ENCODE measurements at regions not wholly inside any gene's neighbourhood (a gene's known extent, or its start where the extent isn't known, plus 50 kb on each side); places are given as distances from the start of the nearest gene placed in this dataset.
A peak's percentile ranks its signal among the peaks of the same experiment; 100 is the strongest.

DNA sequence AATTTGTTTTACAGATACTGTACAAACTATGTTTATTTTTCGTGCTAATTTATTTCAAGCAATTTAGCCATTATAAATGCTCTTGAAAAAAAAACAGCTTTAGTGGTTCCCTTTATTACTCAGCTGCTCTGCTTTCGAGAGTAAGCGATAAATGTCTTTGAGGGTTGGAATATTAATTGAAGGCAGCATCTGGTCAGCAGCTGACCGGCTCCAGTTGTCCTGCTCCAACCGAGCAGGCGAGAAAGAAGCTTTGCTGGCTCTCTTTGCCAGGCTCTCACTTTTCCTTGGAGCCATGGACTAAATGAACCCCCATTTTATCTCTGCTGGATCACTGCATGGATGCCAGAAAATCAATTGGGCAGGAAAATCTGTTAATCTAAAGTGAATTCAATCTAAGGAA is 147.4 kb downstream of the LNPK start:
- ATAC-seq = peak; percentile 48; the same call in 2 of the 3 replicates
- TF ChIP-seq SNAI2 (CRISPR knock-in tag; IDR thresholded peaks at IDR 0.05) (no peak), TSHZ2 (CRISPR knock-in tag; IDR thresholded peaks at IDR 0.05) (peak; percentile 54; the same call in 1 of the 2 replicates), RARB (CRISPR knock-in tag; IDR thresholded peaks at IDR 0.05) (no peak), TCF4 (CRISPR knock-in tag; IDR thresholded peaks at IDR 0.05; ENCODE audit: borderline replicate concordance) (peak; percentile 93)

GRCh38 chr2:175854129-175854528 is 147.9 kb downstream of the LNPK start:
- no peak for ATAC-seq
- TF ChIP-seq ZC3H10 (CRISPR knock-in tag; IDR thresholded peaks at IDR 0.05) (no peak), SNAI2 (CRISPR knock-in tag; IDR thresholded peaks at IDR 0.05) (no peak), TOX (CRISPR knock-in tag; IDR thresholded peaks at IDR 0.05; ENCODE audit: borderline replicate concordance) (no peak), OSR1 (CRISPR knock-in tag; IDR thresholded peaks at IDR 0.05) (no peak)
- TF ChIP-seq, protein P1, sequence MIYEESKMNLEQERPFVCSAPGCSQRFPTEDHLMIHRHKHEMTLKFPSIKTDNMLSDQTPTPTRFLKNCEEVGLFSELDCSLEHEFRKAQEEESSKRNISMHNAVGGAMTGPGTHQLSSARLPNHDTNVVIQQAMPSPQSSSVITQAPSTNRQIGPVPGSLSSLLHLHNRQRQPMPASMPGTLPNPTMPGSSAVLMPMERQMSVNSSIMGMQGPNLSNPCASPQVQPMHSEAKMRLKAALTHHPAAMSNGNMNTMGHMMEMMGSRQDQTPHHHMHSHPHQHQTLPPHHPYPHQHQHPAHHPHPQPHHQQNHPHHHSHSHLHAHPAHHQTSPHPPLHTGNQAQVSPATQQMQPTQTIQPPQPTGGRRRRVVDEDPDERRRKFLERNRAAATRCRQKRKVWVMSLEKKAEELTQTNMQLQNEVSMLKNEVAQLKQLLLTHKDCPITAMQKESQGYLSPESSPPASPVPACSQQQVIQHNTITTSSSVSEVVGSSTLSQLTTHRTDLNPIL (CRISPR knock-in tag; IDR thresholded peaks at IDR 0.05; ENCODE audit: low read depth) = no peak
- TF ChIP-seq, protein P2, sequence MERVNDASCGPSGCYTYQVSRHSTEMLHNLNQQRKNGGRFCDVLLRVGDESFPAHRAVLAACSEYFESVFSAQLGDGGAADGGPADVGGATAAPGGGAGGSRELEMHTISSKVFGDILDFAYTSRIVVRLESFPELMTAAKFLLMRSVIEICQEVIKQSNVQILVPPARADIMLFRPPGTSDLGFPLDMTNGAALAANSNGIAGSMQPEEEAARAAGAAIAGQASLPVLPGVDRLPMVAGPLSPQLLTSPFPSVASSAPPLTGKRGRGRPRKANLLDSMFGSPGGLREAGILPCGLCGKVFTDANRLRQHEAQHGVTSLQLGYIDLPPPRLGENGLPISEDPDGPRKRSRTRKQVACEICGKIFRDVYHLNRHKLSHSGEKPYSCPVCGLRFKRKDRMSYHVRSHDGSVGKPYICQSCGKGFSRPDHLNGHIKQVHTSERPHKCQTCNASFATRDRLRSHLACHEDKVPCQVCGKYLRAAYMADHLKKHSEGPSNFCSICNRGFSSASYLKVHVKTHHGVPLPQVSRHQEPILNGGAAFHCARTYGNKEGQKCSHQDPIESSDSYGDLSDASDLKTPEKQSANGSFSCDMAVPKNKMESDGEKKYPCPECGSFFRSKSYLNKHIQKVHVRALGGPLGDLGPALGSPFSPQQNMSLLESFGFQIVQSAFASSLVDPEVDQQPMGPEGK (CRISPR knock-in tag; IDR thresholded peaks at IDR 0.05; ENCODE audit: borderline replicate concordance) = no peak

DNA sequence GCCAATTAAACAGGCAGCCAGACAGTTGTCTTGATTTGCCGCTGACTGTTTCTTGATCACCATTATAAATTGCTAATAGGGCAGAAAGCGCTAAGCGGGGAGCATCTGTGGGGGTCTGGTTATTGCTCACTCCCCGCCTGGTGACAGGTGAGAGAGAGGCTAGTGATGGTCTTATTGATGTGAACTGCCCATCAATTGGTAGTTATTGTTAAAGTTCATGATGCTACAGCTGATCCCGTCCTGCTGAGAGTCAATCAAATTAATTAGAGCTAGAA is 148.5 kb downstream of the LNPK start:
- ATAC-seq = no peak
- no peak for TF ChIP-seq ARNTL (CRISPR knock-in tag; IDR thresholded peaks at IDR 0.05; ENCODE audit: borderline replicate concordance, low read depth)
- TF ChIP-seq ZC3H10 (CRISPR knock-in tag; IDR thresholded peaks at IDR 0.05) = no peak
- TF ChIP-seq ZFP30 (CRISPR knock-in tag; IDR thresholded peaks at IDR 0.05) = no peak
- TF ChIP-seq TOX (CRISPR knock-in tag; IDR thresholded peaks at IDR 0.05; ENCODE audit: borderline replicate concordance) = no peak
- no peak for TF ChIP-seq CSDC2 (CRISPR knock-in tag; IDR thresholded peaks at IDR 0.05)
- TF ChIP-seq ISL1 (CRISPR knock-in tag; IDR thresholded peaks at IDR 0.05) = no peak
- no peak for TF ChIP-seq BACH2 (CRISPR knock-in tag; IDR thresholded peaks at IDR 0.05; ENCODE audit: borderline replicate concordance)
- TF ChIP-seq ZNF8 (CRISPR knock-in tag; IDR thresholded peaks at IDR 0.05) = no peak

DNA sequence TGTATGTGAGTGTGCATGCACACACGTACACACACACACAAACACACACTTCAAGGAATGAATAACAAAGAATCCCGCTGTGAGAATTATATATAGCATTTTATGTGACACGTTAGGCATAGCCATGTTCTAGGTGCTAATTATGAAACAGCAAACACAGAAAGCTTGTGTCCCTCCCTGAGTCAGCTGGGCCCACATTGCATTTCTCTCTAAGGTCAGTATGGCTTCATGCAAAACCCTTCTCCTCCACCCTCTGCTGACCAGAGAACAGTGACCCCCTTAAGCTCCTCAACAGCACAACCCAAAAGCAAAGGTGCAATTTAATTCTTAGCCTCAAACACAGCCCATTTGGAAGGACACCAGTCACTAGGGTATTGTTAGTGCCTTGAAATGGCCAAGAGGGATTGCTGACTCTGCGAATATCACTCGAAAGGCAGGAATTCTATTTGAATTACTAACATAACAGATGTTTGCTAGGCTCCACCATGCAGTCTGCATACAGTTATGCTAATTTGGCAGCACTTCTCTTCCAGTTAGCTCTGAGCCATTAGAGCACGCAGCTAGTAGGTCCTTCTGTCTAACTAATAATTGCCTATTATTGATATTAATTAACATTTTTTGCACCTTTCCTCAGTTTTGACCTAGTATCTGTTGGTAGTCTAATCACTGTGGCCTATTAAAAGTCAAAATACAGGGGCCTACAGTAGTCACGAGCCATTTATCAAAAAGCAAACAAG is 149.0 kb downstream of the LNPK start:
- TF ChIP-seq, protein P1 (CRISPR knock-in tag; IDR thresholded peaks at IDR 0.05; ENCODE audit: low read depth) = no peak
- TF ChIP-seq, protein P3, sequence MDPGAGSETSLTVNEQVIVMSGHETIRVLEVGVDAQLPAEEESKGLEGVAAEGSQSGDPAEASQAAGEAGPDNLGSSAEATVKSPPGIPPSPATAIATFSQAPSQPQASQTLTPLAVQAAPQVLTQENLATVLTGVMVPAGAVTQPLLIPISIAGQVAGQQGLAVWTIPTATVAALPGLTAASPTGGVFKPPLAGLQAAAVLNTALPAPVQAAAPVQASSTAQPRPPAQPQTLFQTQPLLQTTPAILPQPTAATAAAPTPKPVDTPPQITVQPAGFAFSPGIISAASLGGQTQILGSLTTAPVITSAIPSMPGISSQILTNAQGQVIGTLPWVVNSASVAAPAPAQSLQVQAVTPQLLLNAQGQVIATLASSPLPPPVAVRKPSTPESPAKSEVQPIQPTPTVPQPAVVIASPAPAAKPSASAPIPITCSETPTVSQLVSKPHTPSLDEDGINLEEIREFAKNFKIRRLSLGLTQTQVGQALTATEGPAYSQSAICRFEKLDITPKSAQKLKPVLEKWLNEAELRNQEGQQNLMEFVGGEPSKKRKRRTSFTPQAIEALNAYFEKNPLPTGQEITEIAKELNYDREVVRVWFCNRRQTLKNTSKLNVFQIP (CRISPR knock-in tag; IDR thresholded peaks at IDR 0.05; ENCODE audit: borderline replicate concordance, low read depth) = no peak
- TF ChIP-seq ARNTL (CRISPR knock-in tag; IDR thresholded peaks at IDR 0.05; ENCODE audit: borderline replicate concordance, low read depth) (no peak), ZNF8 (CRISPR knock-in tag; IDR thresholded peaks at IDR 0.05) (no peak), TOX (CRISPR knock-in tag; IDR thresholded peaks at IDR 0.05; ENCODE audit: borderline replicate concordance) (no peak), ZNF70 (CRISPR knock-in tag; IDR thresholded peaks at IDR 0.05) (no peak), TSHZ2 (CRISPR knock-in tag; IDR thresholded peaks at IDR 0.05) (no peak), PPARA (CRISPR knock-in tag; IDR thresholded peaks at IDR 0.05; ENCODE audit: borderline replicate concordance) (no peak), ZNF565 (CRISPR knock-in tag; conservative IDR thresholded peaks at IDR 0.05; ENCODE audit: low read depth) (no peak)
- TF ChIP-seq, protein P2 (CRISPR knock-in tag; IDR thresholded peaks at IDR 0.05; ENCODE audit: borderline replicate concordance) = no peak
- ATAC-seq = no peak
